CD4-positive, alpha-beta T cell treated with Interleukin-10 for 1 hour (primary cell): ENCODE measurements at regions not wholly inside any gene's neighbourhood (a gene's known extent, or its start where the extent isn't known, plus 50 kb on each side); places are given as distances from the start of the nearest gene placed in this dataset.

Experiments
- DNase-seq: peaks from one replicate; pipeline ENCODE4 v3.0.0-alpha.2; 2020

GRCh38 chr15:95556225-95556624 is 774.3 kb upstream of the NR2F2 start:
- no peak for DNase-seq

- no peak for DNase-seq
These were observed 773.7 kb upstream of the NR2F2 start for GRCh38 chr15:95556866-95557225.

GRCh38 chr15:95557226-95558046 is 773.1 kb upstream of the NR2F2 start:
- no peak for DNase-seq

GRCh38 chr15:95558131-95558530 is 772.4 kb upstream of the NR2F2 start:
- no peak for DNase-seq

GRCh38 chr15:95558916-95559315 is 771.6 kb upstream of the NR2F2 start:
- DNase-seq, result no peak

- no peak for DNase-seq
These were observed 770.6 kb upstream of the NR2F2 start for GRCh38 chr15:95559875-95560394.

GRCh38 chr15:95561463-95561862 is 769.0 kb upstream of the NR2F2 start:
- DNase-seq, result no peak

GRCh38 chr15:95563634-95564033 is 766.9 kb upstream of the NR2F2 start:
- no peak for DNase-seq

- DNase-seq, result no peak
These were observed 765.4 kb upstream of the NR2F2 start for GRCh38 chr15:95565016-95565600.

GRCh38 chr15:95565690-95566089 is 764.8 kb upstream of the NR2F2 start:
- DNase-seq, result no peak

- DNase-seq, result no peak
These were observed 762.8 kb upstream of the NR2F2 start for GRCh38 chr15:95567686-95568085.

- DNase-seq, result no peak
These were observed 756.4 kb upstream of the NR2F2 start for GRCh38 chr15:95574053-95574452.

- no peak for DNase-seq
These were observed 752.6 kb upstream of the NR2F2 start for GRCh38 chr15:95577927-95578326.

- DNase-seq, result no peak
These were observed 750.4 kb upstream of the NR2F2 start for GRCh38 chr15:95580121-95580520.

GRCh38 chr15:95581595-95581994 is 748.9 kb upstream of the NR2F2 start:
- DNase-seq, result no peak

- no peak for DNase-seq
These were observed 746.4 kb upstream of the NR2F2 start for GRCh38 chr15:95584088-95584487.

GRCh38 chr15:95588056-95588455 is 742.4 kb upstream of the NR2F2 start:
- DNase-seq, result no peak

GRCh38 chr15:95590533-95591044 is 739.9 kb upstream of the NR2F2 start:
- no peak for DNase-seq

GRCh38 chr15:95591270-95591669 is 739.2 kb upstream of the NR2F2 start:
- DNase-seq, result no peak

GRCh38 chr15:95591886-95592285 is 738.6 kb upstream of the NR2F2 start:
- DNase-seq, result no peak

- no peak for DNase-seq
These were observed 736.0 kb upstream of the NR2F2 start for GRCh38 chr15:95594496-95594895.

- no peak for DNase-seq
These were observed 734.7 kb upstream of the NR2F2 start for GRCh38 chr15:95595759-95596158.

- no peak for DNase-seq
These were observed 734.0 kb upstream of the NR2F2 start for GRCh38 chr15:95596496-95596895.

- no peak for DNase-seq
These were observed 732.1 kb upstream of the NR2F2 start for GRCh38 chr15:95598251-95598855.
